ENCODE measurements at regions not wholly inside any gene's neighbourhood (a gene's known extent, or its start where the extent isn't known, plus 50 kb on each side); places are given as distances from the start of the nearest gene placed in this dataset.
"Not testable (repeated sequence)": the region's sequence is repeated elsewhere in the genome, so short reads cannot be mapped to it uniquely, and the experiment has no call there.

DNA sequence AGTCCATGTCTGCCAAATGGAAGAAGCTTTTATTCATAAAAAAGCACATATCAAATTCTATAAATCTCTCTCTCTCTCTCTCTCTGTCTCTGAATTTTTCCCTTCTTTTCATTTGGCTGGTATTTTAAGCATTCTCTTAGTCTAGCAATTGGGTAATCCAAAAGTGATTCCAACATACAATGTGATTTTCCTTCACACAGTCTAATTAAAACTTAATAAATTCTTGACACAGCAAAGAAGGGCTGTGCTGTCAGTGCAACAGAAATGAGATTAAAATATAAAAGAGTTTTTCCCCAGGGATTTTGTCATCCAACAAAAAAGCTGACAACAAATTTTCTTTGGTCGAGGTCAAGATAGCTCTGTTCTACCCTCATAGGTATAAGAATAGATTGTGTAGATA lies 216.9 kb downstream of the CENPC start:
- FAIRE-seq = no peak

DNA sequence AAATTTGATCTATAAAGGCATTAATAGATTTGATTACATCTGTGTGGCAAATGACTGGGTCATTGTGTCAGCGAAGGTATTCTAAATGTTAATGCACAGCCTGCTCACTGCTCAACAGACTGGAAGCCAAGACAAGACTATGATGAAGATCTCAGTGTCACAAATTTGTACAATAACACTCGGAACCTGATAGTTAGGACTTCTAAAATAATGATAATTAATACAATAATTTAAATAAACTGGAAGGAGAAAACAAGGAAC lies 217.4 kb downstream of the CENPC start:
- FAIRE-seq = no peak

DNA sequence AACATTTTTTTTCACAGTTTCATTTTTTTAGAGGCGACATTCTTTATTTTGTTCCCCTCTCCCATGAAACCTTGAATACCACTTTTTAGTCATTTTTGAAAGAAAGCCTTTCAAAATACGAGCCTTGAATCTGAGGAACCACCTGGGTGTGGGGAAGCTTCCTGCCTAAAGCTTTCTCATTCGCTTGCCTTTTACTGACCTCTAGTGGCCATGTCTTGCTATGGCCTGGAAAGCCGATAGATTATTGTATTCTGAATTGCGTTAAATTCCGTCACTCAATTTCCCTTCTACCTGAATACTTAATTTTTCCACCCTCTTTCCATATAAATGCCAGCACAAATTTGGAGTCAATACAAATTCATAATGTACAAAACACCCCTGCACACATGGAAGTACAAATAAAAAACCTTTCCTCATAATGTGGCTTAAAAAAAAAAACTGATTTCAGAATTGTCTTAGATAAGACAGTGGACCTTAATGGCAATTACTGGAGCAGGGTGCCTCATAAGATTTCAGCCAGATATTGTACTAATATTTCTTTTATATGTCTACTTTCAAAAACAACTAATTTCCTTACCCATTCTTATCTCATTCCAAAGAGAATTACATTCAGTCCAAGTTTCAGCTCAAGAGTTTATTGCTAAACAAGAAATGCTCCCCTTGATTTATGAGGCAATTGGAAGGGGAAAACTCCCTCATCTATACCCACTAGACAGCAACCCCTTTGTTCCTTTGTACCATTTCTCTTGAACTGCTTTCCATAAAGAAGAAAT lies 217.9 kb downstream of the CENPC start:
- FAIRE-seq = peak; percentile 91

DNA sequence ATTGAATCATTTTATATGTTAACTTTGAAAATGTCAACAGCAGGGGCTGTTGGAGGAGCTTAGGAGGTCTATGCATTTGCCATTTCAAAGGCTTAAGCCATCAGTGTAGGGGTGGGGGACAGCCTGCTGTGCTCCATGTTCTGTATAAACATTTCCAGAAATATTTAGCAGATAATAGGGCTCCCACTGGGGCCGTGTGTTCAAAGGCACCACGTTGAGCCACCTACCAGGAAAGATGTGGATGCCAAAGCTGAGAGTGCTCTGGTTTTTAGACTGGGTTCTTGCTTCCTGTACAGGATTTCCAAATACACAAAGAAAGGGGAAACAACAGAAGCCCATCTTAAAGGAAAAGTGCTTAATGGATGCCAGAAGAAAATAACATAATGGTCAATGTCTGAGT lies 219.5 kb downstream of the CENPC start:
- FAIRE-seq = no peak

DNA sequence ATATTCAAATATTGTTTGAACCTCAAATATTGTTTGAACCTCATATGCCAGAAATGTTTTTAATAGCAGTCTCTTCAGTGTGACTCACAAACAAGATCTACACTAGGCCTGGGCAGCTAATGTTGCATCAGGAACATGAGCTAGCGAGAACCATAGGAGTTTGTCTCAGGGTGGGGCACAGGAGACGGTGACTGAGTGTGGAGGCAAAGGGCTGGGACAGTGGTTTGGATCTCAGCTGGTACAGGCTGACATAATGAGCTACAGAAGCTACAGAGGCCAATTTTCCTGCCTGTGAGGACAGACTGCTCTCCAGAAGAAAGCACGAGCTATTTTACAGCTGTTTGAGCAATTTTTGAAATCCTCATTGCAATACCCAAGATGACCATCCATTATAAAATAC lies 224.7 kb downstream of the CENPC start:
- FAIRE-seq = no peak

DNA sequence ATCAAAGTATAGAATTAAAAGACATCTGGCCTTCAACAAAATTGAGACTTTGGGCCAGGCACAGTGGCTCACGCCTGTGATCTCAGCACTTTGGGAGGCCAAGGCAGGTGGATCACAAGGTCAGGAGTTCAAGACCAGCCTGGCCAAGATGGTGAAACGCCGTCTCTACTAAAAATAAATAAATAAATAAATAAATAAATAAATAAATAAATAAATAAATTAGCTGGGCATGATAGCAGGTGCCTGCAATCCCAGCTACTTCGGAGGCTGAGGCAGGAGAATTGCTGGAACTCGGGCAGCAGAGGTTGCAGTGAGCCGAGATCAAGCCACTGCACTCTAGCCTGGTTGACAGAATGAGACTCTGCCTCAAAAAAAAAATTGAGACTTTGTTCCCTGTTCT lies 225.7 kb downstream of the CENPC start:
- FAIRE-seq = not testable (repeated sequence)

DNA sequence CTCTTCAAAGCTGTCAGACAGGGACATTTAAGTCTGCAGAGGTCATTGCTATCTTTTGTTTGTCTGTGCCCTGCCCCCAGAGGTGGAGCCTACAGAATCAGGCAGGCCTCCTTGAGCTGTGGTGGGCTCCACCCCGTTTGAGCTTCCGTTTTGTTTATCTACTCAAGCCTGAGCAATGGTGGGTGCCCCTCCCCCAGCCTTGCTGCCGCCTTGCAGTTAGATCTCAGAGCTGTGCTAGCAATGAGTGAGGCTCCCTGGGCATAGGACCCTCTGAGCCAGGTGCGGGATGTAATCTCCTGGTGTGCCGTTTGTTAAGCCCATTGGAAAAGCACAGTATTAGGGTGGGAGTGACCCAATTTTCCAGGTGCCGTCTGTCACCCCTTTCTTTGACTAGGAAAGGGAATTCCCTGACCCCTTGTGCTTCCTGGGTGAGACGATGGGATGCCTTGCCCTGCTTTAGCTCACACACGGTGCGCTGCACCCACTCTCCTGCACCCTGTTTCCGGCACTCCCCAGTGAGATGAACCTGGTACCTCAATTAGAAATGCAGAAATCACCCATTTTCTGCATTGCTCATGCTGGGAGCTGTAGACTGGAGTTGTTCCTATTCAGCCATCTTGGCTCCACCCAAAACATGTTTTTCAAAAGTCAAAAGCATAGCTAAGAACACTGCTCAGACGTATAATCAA lies 244.7 kb downstream of the CENPC start:
- FAIRE-seq = not testable (repeated sequence)

GRCh38 chr4:67292636-67293035 lies 252.7 kb downstream of the CENPC start:
- no peak for FAIRE-seq

DNA sequence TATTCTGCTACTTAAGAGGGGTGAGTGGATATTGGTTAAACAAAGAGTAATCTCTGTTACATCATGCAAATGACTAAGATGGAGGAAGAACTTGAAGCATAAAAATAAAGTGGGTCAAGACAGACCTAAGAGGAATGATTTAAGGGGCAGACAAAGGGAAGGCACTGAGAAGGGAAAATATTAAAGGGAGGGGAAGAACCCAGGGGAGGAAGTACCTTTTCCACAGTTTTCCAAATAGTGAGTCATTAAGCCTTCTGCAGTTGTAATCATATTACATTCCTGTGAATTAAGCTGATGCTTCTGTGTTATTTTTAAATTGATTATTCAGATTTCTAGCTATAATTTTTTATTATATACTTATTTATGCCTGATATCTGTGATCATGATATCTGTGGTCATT lies 253.3 kb downstream of the CENPC start:
- no peak for FAIRE-seq

DNA sequence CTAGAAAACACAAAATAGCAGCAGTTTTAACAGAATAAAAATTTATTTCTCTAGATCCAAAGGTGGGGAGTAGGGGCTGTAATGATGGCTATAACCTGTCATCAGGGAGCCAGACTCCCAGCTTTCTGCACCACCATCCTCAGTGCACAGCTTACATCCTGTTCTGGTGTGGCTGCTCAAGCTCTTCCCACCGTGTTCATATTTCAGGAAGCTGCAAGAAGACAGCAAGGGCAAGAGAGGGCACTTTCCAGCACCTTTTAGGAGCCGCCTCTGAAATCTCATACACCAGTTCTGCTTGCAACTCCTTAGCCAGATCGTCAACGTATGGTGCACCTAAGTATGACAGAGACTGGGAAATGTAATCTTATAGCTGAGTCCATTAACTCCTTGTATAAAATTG lies 253.7 kb downstream of the CENPC start:
- FAIRE-seq = no peak

- FAIRE-seq = no peak
Observed at GRCh38 chr4:67288964-67289363, 256.3 kb downstream of the CENPC start.

GRCh38 chr4:67286724-67287123 lies 258.6 kb downstream of the CENPC start:
- no peak for FAIRE-seq

- no peak for FAIRE-seq
Observed at GRCh38 chr4:67282749-67283148, 262.6 kb downstream of the CENPC start.

DNA sequence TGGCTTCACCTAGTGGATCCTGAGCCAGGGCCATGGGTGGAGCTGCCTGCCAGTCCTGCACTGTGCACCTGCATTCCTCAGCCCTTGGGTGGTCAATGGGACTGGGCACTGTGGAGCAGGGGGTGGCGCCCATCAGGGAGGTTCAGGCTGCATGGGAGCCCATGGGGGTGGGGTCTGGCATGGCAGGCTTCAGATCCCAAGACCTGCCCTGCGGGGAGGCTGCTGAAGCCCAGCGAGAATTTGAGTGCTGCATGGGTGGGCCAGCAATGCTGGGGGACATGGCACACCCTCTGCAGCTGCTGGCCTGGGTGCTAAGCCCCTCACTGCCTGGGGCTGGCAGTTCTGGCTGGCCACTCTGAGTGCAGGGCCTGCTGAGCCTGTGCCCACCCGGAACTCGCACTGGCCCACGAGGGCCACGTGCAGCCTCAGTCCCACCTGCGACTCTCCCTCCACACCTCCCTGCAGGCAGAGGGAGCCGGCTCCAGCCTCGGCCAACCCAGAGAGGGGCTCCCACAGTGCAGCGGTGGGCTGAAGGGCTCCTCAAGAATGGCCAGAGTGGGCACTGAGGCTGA lies 270.0 kb downstream of the CENPC start:
- FAIRE-seq = no peak

GRCh38 chr4:67274671-67275070 lies 270.6 kb downstream of the CENPC start:
- not testable (repeated sequence) for FAIRE-seq

DNA sequence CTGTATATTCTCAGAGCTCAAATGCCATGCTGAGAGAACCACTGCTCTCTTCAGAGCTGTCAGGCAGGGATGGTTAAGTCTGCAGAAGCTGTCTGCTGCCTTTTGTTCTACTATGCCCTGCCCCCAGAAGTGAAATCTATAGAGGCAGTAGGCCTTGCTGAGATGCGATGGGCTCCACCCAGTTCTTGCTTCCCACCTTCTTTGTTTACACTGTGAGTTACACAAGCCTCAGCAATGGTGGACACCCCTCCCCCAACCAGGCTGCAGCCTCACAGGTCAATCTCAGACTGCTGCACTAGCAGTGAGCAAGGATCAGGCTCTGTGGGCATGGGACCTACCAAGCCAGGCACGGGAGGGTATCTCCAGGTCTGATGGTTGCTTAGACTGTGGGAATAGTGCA lies 271.6 kb downstream of the CENPC start:
- no peak for FAIRE-seq

DNA sequence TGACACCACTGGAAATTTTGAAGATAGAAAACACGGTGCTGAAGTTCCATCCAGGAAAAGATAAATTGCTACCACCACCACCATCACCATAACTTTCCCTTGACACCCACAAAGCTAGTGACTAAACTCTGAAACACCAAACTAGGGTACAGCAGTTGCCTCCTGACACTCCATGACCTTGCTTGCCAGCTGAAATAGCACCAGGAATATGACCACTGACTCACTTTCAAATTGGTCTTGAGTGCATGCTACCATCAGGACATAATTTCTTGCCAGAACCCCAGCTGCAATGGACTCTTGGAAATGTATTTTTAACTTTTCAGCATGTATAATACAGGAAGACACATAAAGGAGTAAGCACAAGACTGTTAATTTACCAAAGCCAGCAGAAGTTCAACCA lies 283.3 kb downstream of the CENPC start:
- FAIRE-seq = no peak

- FAIRE-seq = no peak
Observed at GRCh38 chr4:67256388-67257043, 288.8 kb downstream of the CENPC start.

GRCh38 chr4:67250131-67250896 lies 295.0 kb downstream of the CENPC start:
- no peak for FAIRE-seq

DNA sequence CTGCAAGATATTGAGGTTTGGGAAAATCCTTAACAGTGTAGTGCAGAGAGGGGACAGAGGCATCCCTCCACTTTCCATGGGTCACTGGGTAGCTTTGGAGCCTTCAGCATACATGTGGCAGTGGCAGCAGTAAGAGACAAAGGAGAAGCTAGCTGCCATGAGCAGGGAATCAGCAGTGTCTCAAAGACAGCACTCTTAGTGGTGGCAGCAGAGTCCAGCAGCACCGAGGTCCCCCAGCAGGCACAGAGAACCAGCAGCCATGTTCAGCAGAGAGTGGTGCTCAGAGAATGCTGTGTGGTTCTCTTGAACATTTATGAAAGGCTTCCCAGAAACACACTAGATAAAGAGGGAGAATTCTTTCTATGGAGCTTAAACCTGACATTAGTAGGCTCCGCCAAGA lies 308.5 kb downstream of the CENPC start:
- no peak for FAIRE-seq

- no peak for FAIRE-seq
Observed at GRCh38 chr4:67236318-67236717, 309.0 kb downstream of the CENPC start.

- no peak for FAIRE-seq
Observed at GRCh38 chr4:67234296-67234695, 311.0 kb downstream of the CENPC start.

DNA sequence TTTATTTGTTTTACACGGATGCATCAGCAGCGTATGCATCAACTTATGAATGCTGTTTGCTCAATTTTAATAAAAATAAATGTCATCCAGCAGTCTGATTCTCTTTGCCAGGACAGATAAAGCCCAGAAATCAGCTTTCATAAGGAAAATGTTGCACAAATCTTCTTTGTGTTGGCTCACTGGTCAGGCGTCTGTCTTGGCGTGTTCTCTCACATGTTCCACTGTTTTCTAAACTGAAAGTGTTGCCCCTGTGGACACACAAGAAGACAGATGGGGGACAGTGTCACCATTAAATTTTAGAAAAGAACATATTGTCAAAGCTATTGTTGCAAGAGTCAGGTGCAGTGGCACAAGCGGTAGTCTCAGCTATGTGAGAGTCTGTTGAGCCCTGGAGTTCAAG lies 316.2 kb downstream of the CENPC start:
- no peak for FAIRE-seq

Measured in A204.1 (cell line).